Tongue (tissue), 1 donor: ENCODE measurements at regions not wholly inside any gene's neighbourhood (a gene's known extent, or its start where the extent isn't known, plus 50 kb on each side); places are given as distances from the start of the nearest gene placed in this dataset.
A peak's percentile ranks its signal among the peaks of the same experiment; 100 is the strongest.

Experiments
- DNase-seq: peaks from one replicate; pipeline ENCODE4 v3.0.0-alpha.2; 2015

GRCh38 chr3:22899441-22899840, 303.7 kb upstream of the UBE2E2 start:
- DNase-seq: no peak

GRCh38 chr3:22900296-22900695, 302.8 kb upstream of the UBE2E2 start:
- DNase-seq: no peak

GRCh38 chr3:22901684-22902083, 301.4 kb upstream of the UBE2E2 start:
- DNase-seq: no peak

- DNase-seq: no peak
Observed at GRCh38 chr3:22907161-22907780, 295.9 kb upstream of the UBE2E2 start.

- DNase-seq: no peak
Observed at GRCh38 chr3:22907796-22908195, 295.3 kb upstream of the UBE2E2 start.

- DNase-seq: peak; percentile 61
Observed at GRCh38 chr3:22908989-22909507, 294.1 kb upstream of the UBE2E2 start.

GRCh38 chr3:22916933-22917332, 286.2 kb upstream of the UBE2E2 start:
- DNase-seq: no peak

GRCh38 chr3:22920006-22920405, 283.1 kb upstream of the UBE2E2 start:
- peak; percentile 43 for DNase-seq

GRCh38 chr3:22922317-22922716, 280.8 kb upstream of the UBE2E2 start:
- DNase-seq: no peak

GRCh38 chr3:22923711-22924110, 279.4 kb upstream of the UBE2E2 start:
- DNase-seq: no peak

GRCh38 chr3:22928216-22929110, 274.7 kb upstream of the UBE2E2 start:
- peak; percentile 76 for DNase-seq

- DNase-seq: peak; percentile 53
Observed at GRCh38 chr3:22933051-22933840, 269.9 kb upstream of the UBE2E2 start.

- peak; percentile 72 for DNase-seq
Observed at GRCh38 chr3:22933841-22934116, 269.3 kb upstream of the UBE2E2 start.

- no peak for DNase-seq
Observed at GRCh38 chr3:22935040-22935439, 268.1 kb upstream of the UBE2E2 start.

GRCh38 chr3:22937536-22937935, 265.6 kb upstream of the UBE2E2 start:
- DNase-seq: peak; percentile 65

GRCh38 chr3:22938739-22939138, 264.4 kb upstream of the UBE2E2 start:
- DNase-seq: no peak

- DNase-seq: peak; percentile 78
Observed at GRCh38 chr3:22939349-22939748, 263.8 kb upstream of the UBE2E2 start.

- no peak for DNase-seq
Observed at GRCh38 chr3:22940285-22940684, 262.8 kb upstream of the UBE2E2 start.

- DNase-seq: peak; percentile 45
Observed at GRCh38 chr3:22942981-22943380, 260.1 kb upstream of the UBE2E2 start.

- peak; percentile 43 for DNase-seq
Observed at GRCh38 chr3:22947851-22948250, 255.3 kb upstream of the UBE2E2 start.

GRCh38 chr3:22951910-22952309, 251.2 kb upstream of the UBE2E2 start:
- peak; percentile 77 for DNase-seq

- DNase-seq: no peak
Observed at GRCh38 chr3:22952860-22953259, 250.3 kb upstream of the UBE2E2 start.

- no peak for DNase-seq
Observed at GRCh38 chr3:22959593-22959992, 243.5 kb upstream of the UBE2E2 start.
